Aorta (tissue), 5 donors: ENCODE measurements at regions not wholly inside any gene's neighbourhood (a gene's known extent, or its start where the extent isn't known, plus 50 kb on each side); places are given as distances from the start of the nearest gene placed in this dataset.

Source experiments
- ATAC-seq: fragments of 200-7000 bp; cut with Tn5 transposase; one replicate; pipeline ENCODE4 v1.9.1; 2022; ENCODE audit warnings: moderate library complexity; ENCODE audit not compliant: low FRiP score
- DNase-seq, 2 donors: peaks; one replicate each; pipeline ENCODE4 v3.0.0-alpha.2; 2020
- H3K27ac ChIP-seq, 2 donors: one replicate each; pipeline ENCODE4 v1.5.1; 2013; ENCODE audit warnings: low read length in 2 of 2, mild to moderate bottlenecking in 2 of 2, moderate library complexity in 2 of 2, control low read depth in 1 of 2, inconsistent platforms in 1 of 2, low read depth in 1 of 2
- H3K27me3 ChIP-seq, 2 donors: one replicate each; pipeline ENCODE4 v1.6.1; 2013; ENCODE audit warnings: control low read depth in 1 of 2, low read length in 1 of 2, mild to moderate bottlenecking in 1 of 2, moderate library complexity in 1 of 2; ENCODE audit not compliant: insufficient read depth in 2 of 2, control insufficient read depth in 1 of 2
- H3K36me3 ChIP-seq, 2 donors: one replicate each; pipeline ENCODE4 v1.6.1; 2013; ENCODE audit warnings: control low read depth in 1 of 2, low read length in 1 of 2, mild to moderate bottlenecking in 1 of 2; ENCODE audit not compliant: insufficient read depth in 2 of 2, control insufficient read depth in 1 of 2
- H3K4me1 ChIP-seq, 2 donors: one replicate each; pipeline ENCODE4 v1.6.1; 2013; ENCODE audit warnings: low read length in 2 of 2, control low read depth in 1 of 2, mild to moderate bottlenecking in 1 of 2, moderate library complexity in 1 of 2; ENCODE audit not compliant: insufficient read depth in 2 of 2, control insufficient read depth in 1 of 2
- H3K4me3 ChIP-seq, 2 donors: one replicate each; pipeline ENCODE4 v1.5.1; 2013; ENCODE audit warnings: low read length in 2 of 2, control low read depth in 1 of 2, mild to moderate bottlenecking in 1 of 2
- H3K9me3 ChIP-seq: one replicate; pipeline ENCODE4 v1.6.1; 2013; ENCODE audit warnings: mild to moderate bottlenecking, low read length; ENCODE audit not compliant: control insufficient read depth
- WGBS, 2 donors: extraction: QIAGEN DNeasy Blood & Tissue Kit; methylation state at CpG; one replicate each; pipeline ENCODE4 v1.1.7; 2013; 5-methylcytosine and 5-hydroxymethylcytosine counted together
- intact Hi-C, 2 donors: fragments of 100-400 bp; cut with DNase I; formaldehyde crosslinking; loops; one replicate each; pipeline versions ENCODE4 v1.14.2 to v1.15.0; 2022
- donor health status: healthy with polysubstance abuse.
- donor health status: Bipolar disorder and iron deficiency.
- donor health status: DM: no; HTN: no; CAD: no.
- donor health status: DM: no; HTN: no; CAD: no.
- donor health status: DM: yes; HTN: yes; CAD: no.

- WGBS, 2 donors: 87 to 95% methylated on average over 4 of the region's 4 CpGs
- no peak for ATAC-seq
- intact Hi-C loops: no loop called here
- no peak overlapping the region for H3K4me3 ChIP-seq
- no peak overlapping the region for H3K27ac ChIP-seq
- no peak for DNase-seq
- H3K36me3 ChIP-seq: no peaks in the 10 kb centered on the region
- no peaks in the 10 kb centered on the region for H3K9me3 ChIP-seq
- peaks cover 0 to 1% of the 10 kb centered on the region in 2 donors for H3K27me3 ChIP-seq
- H3K4me1 ChIP-seq: no peaks in the 10 kb centered on the region
Observed at GRCh38 chr13:59501004-59501403, 662.7 kb downstream of the DIAPH3 start.

- H3K4me3 ChIP-seq: no peak overlapping the region
- WGBS, 2 donors: 64 to 73% methylated on average over 5 of the region's 5 CpGs
- ATAC-seq (no peak), DNase-seq (no peak)
- no peak overlapping the region for H3K27ac ChIP-seq
- intact Hi-C loops: no loop called here
- H3K4me1 ChIP-seq: no peaks in the 10 kb centered on the region
- no peaks in the 10 kb centered on the region for H3K36me3 ChIP-seq
- no peaks in the 10 kb centered on the region for H3K9me3 ChIP-seq
- no peaks in the 10 kb centered on the region for H3K27me3 ChIP-seq
Observed at GRCh38 chr13:59504407-59504806, 659.3 kb downstream of the DIAPH3 start.

GRCh38 chr13:59510386-59510785 lies 653.3 kb downstream of the DIAPH3 start:
- Histone ChIP-seq H3K4me3 (no peak overlapping the region), H3K27me3 (no peaks in the 10 kb centered on the region), H3K4me1 (no peaks in the 10 kb centered on the region), H3K9me3 (no peaks in the 10 kb centered on the region), H3K36me3 (no peaks in the 10 kb centered on the region), H3K27ac (no peak overlapping the region)
- intact Hi-C loops: no loop called here
- ATAC-seq: no peak
- WGBS, 2 donors: 68 to 70% methylated on average over 4 of the region's 4 CpGs
- no peak for DNase-seq

- Histone ChIP-seq H3K27me3 (no peaks in the 10 kb centered on the region), H3K4me3 (no peak overlapping the region), H3K36me3 (no peaks in the 10 kb centered on the region), H3K9me3 (no peaks in the 10 kb centered on the region), H3K4me1 (no peaks in the 10 kb centered on the region), H3K27ac (no peak overlapping the region)
- intact Hi-C loops: no loop called here
- ATAC-seq: no peak
- no peak for DNase-seq
- 75 to 77% methylated on average over 1 of the region's 1 CpG for WGBS, 2 donors
Observed at GRCh38 chr13:59513686-59514085, 650.0 kb downstream of the DIAPH3 start.

GRCh38 chr13:59514316-59514715 lies 649.4 kb downstream of the DIAPH3 start:
- H3K27ac ChIP-seq: no peak overlapping the region
- WGBS, 2 donors: 97 to 98% methylated on average over 5 of the region's 5 CpGs
- H3K4me1 ChIP-seq: no peaks in the 10 kb centered on the region
- H3K27me3 ChIP-seq: no peaks in the 10 kb centered on the region
- H3K4me3 ChIP-seq: no peak overlapping the region
- H3K9me3 ChIP-seq: no peaks in the 10 kb centered on the region
- DNase-seq (no peak), ATAC-seq (no peak)
- intact Hi-C loops: no loop called here
- no peaks in the 10 kb centered on the region for H3K36me3 ChIP-seq

GRCh38 chr13:59519819-59520218 lies 643.9 kb downstream of the DIAPH3 start:
- intact Hi-C loops: no loop called here
- DNase-seq (no peak), ATAC-seq (no peak)
- no peaks in the 10 kb centered on the region for H3K9me3 ChIP-seq
- no peaks in the 10 kb centered on the region for H3K36me3 ChIP-seq
- no peaks in the 10 kb centered on the region for H3K4me1 ChIP-seq
- no peak overlapping the region for H3K4me3 ChIP-seq
- no peaks in the 10 kb centered on the region for H3K27me3 ChIP-seq
- WGBS, 2 donors: 48 to 76% methylated on average over 2 of the region's 2 CpGs
- no peak overlapping the region for H3K27ac ChIP-seq

GRCh38 chr13:59521549-59521948 lies 642.2 kb downstream of the DIAPH3 start:
- intact Hi-C loops: no loop called here
- 95 to 100% methylated on average over 1 of the region's 1 CpG for WGBS, 2 donors
- no peak for ATAC-seq
- DNase-seq: no peak
- Histone ChIP-seq H3K27me3 (no peaks in the 10 kb centered on the region), H3K36me3 (no peaks in the 10 kb centered on the region), H3K4me3 (no peak overlapping the region), H3K27ac (no peak overlapping the region), H3K9me3 (no peaks in the 10 kb centered on the region), H3K4me1 (no peaks in the 10 kb centered on the region)

- Histone ChIP-seq H3K27ac (no peak overlapping the region), H3K4me3 (no peak overlapping the region), H3K9me3 (no peaks in the 10 kb centered on the region), H3K4me1 (no peaks in the 10 kb centered on the region), H3K36me3 (no peaks in the 10 kb centered on the region), H3K27me3 (no peaks in the 10 kb centered on the region)
- DNase-seq (no peak), ATAC-seq (no peak)
- intact Hi-C loops: no loop called here
Observed at GRCh38 chr13:59522652-59523051, 641.1 kb downstream of the DIAPH3 start.

- intact Hi-C loops: no loop called here
- Histone ChIP-seq H3K4me3 (no peak overlapping the region), H3K36me3 (no peaks in the 10 kb centered on the region), H3K9me3 (no peaks in the 10 kb centered on the region), H3K27me3 (no peaks in the 10 kb centered on the region), H3K27ac (no peak overlapping the region), H3K4me1 (peaks cover 0 to 2% of the 10 kb centered on the region in 2 donors)
- DNase-seq (no peak), ATAC-seq (no peak)
- 91 to 92% methylated on average over 3 of the region's 3 CpGs for WGBS, 2 donors
Observed at GRCh38 chr13:59527500-59527899, 636.2 kb downstream of the DIAPH3 start.
